Keratinocyte (primary cell): ENCODE measurements at regions not wholly inside any gene's neighbourhood (a gene's known extent, or its start where the extent isn't known, plus 50 kb on each side); places are given as distances from the start of the nearest gene placed in this dataset.
A peak's percentile ranks its signal among the peaks of the same experiment; 100 is the strongest.
"Not testable (repeated sequence)": the region's sequence is repeated elsewhere in the genome, so short reads cannot be mapped to it uniquely, and the experiment has no call there.

Experiments
- DNase-seq: peaks from one replicate; pipeline ENCODE4 v3.0.0-alpha.2; 2011; ENCODE audit warnings: low read depth, missing footprints, low spot score
- FAIRE-seq: peaks from 2 replicates; lab custom pipeline; 2011; peaks lifted over from hg19 to GRCh38; lab: Jason Lieb, UNC
- H2AFZ ChIP-seq: 2 replicates; pipeline ENCODE4 v1.6.0; 2012; ENCODE audit warnings: low read length, control low read depth, inconsistent platforms; ENCODE audit not compliant: control insufficient read depth
- H3K27ac ChIP-seq: 2 replicates; pipeline ENCODE4 v1.5.1; 2011; ENCODE audit warnings: low read length; ENCODE audit not compliant: control insufficient read depth, insufficient read depth
- H3K27me3 ChIP-seq: 3 replicates; pipeline ENCODE4 v1.6.0; 2011; ENCODE audit warnings: low read length; ENCODE audit not compliant: control insufficient read depth, insufficient read depth; ENCODE audit errors: extremely low read depth
- H3K36me3 ChIP-seq, 2 experiments: 2 replicates in 1 of 2; 3 replicates in 1 of 2; pipeline ENCODE4 v1.5.1; 2011; ENCODE audit warnings: low read length in 2 of 2, mild to moderate bottlenecking in 1 of 2; ENCODE audit not compliant: control insufficient read depth in 2 of 2, insufficient read depth in 2 of 2; ENCODE audit errors: extremely low read depth in 1 of 2
- H3K4me1 ChIP-seq: 3 replicates; pipeline ENCODE4 v1.5.1; 2011; ENCODE audit warnings: low read length; ENCODE audit not compliant: control insufficient read depth, insufficient read depth; ENCODE audit errors: extremely low read depth
- H3K4me2 ChIP-seq: 3 replicates; pipeline ENCODE4 v1.6.0; 2011; ENCODE audit warnings: low read depth, low read length; ENCODE audit not compliant: control insufficient read depth, insufficient read depth; ENCODE audit errors: extremely low read depth
- H3K4me3 ChIP-seq, 3 experiments: fragments of 200-600 bp in 1 of 3; sonication (generic) in 1 of 3; 2 replicates in 2 of 3; 3 replicates in 1 of 3; pipeline ENCODE4 v1.5.1; 2011 to 2016; ENCODE audit warnings: low read length in 3 of 3, mild to moderate bottlenecking in 3 of 3, control low read depth in 2 of 3, inconsistent platforms in 1 of 3, low read depth in 1 of 3, mixed read lengths in 1 of 3, mixed run types in 1 of 3, moderate library complexity in 1 of 3; ENCODE audit not compliant: control insufficient read depth in 2 of 3, insufficient read depth in 2 of 3; ENCODE audit errors: extremely low read depth in 1 of 3
- H3K79me2 ChIP-seq: 2 replicates; pipeline ENCODE4 v1.6.0; 2012; ENCODE audit warnings: low read length; ENCODE audit not compliant: control insufficient read depth, insufficient read depth
- H3K9ac ChIP-seq: 3 replicates; pipeline ENCODE4 v1.6.0; 2011; ENCODE audit warnings: low read length; ENCODE audit not compliant: control insufficient read depth, insufficient read depth; ENCODE audit errors: extremely low read depth
- H3K9me1 ChIP-seq: 3 replicates; pipeline ENCODE4 v1.6.0; 2011; ENCODE audit warnings: low read length; ENCODE audit not compliant: control insufficient read depth, insufficient read depth; ENCODE audit errors: extremely low read depth
- H3K9me3 ChIP-seq: 2 replicates; pipeline ENCODE4 v1.5.1; 2012; ENCODE audit warnings: low read depth, low read length; ENCODE audit not compliant: control insufficient read depth
- H4K20me1 ChIP-seq: 3 replicates; pipeline ENCODE4 v1.6.0; 2011; ENCODE audit warnings: low read length; ENCODE audit not compliant: control insufficient read depth, insufficient read depth; ENCODE audit errors: extremely low read depth
- CTCF ChIP-seq, 3 experiments: IDR thresholded peaks in 1 of 3; conservative IDR thresholded peaks in 1 of 3; optimal IDR thresholded peaks in 1 of 3; 2 replicates in 2 of 3; 3 replicates in 1 of 3; pipeline versions ENCODE3 to v1.5.1; 2011; ENCODE audit warnings: low read length in 3 of 3, mild to moderate bottlenecking in 3 of 3, moderate library complexity in 2 of 3, control low read depth in 1 of 3, inconsistent platforms in 1 of 3; ENCODE audit not compliant: insufficient read depth in 2 of 3; ENCODE audit errors: extremely low read depth in 1 of 3
- EZH2 ChIP-seq: IDR thresholded peaks from one replicate; pipeline ENCODE4 v1.6.1; 2012; ENCODE audit warnings: inconsistent platforms, mild to moderate bottlenecking, low read length, moderate library complexity
- dilution Hi-C: fragments of 300-500 bp; cut with MboI; formaldehyde crosslinking; loops from one replicate; pipeline ENCODE4 v1.7.0; 2020; ENCODE audit warnings: low sequenced_read_pairs; ENCODE audit not compliant: extremely low pct_ligation_motif_present

GRCh38 chr11:103612451-103612850 is 424.0 kb upstream of the DDI1 start:
- H3K9me1 ChIP-seq, H4K20me1 ChIP-seq, H3K4me3 ChIP-seq, DNase-seq, H3K9ac ChIP-seq, H3K36me3 ChIP-seq, H3K27ac ChIP-seq, H3K9me3 ChIP-seq, H3K4me2 ChIP-seq, H3K79me2 ChIP-seq, H2AFZ ChIP-seq, H3K27me3 ChIP-seq, dilution Hi-C loops: not testable (repeated sequence)
- peak; percentile 13 for FAIRE-seq
- peaks cover 16% of the 10 kb centered on the region for H3K4me1 ChIP-seq

DNA sequence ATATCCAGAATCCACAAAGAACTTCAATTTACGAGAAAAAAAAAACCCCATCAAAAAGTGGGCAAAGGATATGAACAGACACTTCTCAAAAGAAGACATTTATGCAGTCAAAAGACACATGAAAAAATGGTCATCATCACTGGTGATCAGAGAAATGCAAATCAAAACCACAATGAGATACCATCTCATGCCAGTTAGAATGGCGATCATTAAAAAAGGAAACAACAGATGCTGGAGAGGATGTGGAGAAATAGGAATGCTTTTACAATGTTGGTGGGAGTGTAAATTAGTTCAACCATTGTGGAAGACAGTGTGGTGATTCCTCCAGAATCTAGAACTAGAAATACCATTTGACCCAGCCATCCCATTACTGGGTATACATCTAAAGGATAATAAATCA is 419.9 kb upstream of the DDI1 start:
- H3K4me1 ChIP-seq, H3K9me1 ChIP-seq, H3K4me2 ChIP-seq, H3K79me2 ChIP-seq, H3K9me3 ChIP-seq, dilution Hi-C loops, H3K27ac ChIP-seq, DNase-seq, H3K4me3 ChIP-seq, H3K9ac ChIP-seq, FAIRE-seq, H2AFZ ChIP-seq, H3K27me3 ChIP-seq, H4K20me1 ChIP-seq, H3K36me3 ChIP-seq: not testable (repeated sequence)

- Histone ChIP-seq H3K27ac (no peak overlapping the region), H3K9me1 (no peaks in the 10 kb centered on the region), H3K9ac (no peak overlapping the region), H2AFZ (no peak overlapping the region), H3K9me3 (no peaks in the 10 kb centered on the region), H3K4me3 (no peak overlapping the region), H4K20me1 (no peaks in the 10 kb centered on the region), H3K4me1 (no peaks in the 10 kb centered on the region), H3K27me3 (no peaks in the 10 kb centered on the region), H3K36me3 (no peaks in the 10 kb centered on the region), H3K79me2 (no peaks in the 10 kb centered on the region), H3K4me2 (no peak overlapping the region)
- FAIRE-seq (no peak), DNase-seq (no peak)
- dilution Hi-C loops, result no loop called here
- TF ChIP-seq CTCF (optimal IDR thresholded peaks at IDR 0.05 in 1 of 3, IDR thresholded peaks at IDR 0.05 in 1 of 3, conservative IDR thresholded peaks at IDR 0.05 in 1 of 3; ENCODE audit: extremely low read depth in 1 of 3, insufficient read depth in 2 of 3, low read length in 3 of 3), result no peak
- no peak for TF ChIP-seq EZH2
Observed at GRCh38 chr11:103618528-103618927, 417.9 kb upstream of the DDI1 start.
